ENCODE measurements at regions not wholly inside any gene's neighbourhood (a gene's known extent, or its start where the extent isn't known, plus 50 kb on each side); places are given as distances from the start of the nearest gene placed in this dataset.

GRCh38 chr2:164288235-164288634 is 333.0 kb downstream of the GRB14 start:
- DNase-seq: no peak

GRCh38 chr2:164287056-164287455 is 334.2 kb downstream of the GRB14 start:
- DNase-seq: no peak

GRCh38 chr2:164285576-164285975 is 335.7 kb downstream of the GRB14 start:
- DNase-seq: no peak

DNA sequence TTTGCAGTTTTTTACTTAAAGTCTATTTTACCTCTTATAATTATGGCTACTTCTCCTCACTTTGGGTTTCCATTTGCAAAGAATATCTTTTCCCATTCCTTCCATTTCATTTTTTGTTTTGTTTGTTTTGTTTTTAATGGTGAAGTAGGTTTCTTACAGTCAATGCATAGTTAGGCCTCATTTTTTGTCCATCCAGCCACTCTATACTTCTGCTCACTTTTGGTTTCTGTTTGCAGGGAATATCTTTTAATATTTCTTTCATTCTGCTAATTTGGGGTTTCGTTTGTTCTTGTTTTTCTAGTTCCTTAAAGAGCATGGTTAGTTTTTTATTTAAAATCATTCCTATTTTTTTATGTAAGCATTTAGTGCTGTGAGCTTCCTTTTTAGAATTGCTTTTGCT is 339.4 kb downstream of the GRB14 start:
- DNase-seq: no peak

GRCh38 chr2:164275659-164276058 is 345.6 kb downstream of the GRB14 start:
- DNase-seq: no peak

GRCh38 chr2:164260506-164260905 is 360.8 kb downstream of the GRB14 start:
- peak; percentile 9 for DNase-seq

- no peak for DNase-seq
Observed at GRCh38 chr2:164257742-164258141, 363.5 kb downstream of the GRB14 start.

DNA sequence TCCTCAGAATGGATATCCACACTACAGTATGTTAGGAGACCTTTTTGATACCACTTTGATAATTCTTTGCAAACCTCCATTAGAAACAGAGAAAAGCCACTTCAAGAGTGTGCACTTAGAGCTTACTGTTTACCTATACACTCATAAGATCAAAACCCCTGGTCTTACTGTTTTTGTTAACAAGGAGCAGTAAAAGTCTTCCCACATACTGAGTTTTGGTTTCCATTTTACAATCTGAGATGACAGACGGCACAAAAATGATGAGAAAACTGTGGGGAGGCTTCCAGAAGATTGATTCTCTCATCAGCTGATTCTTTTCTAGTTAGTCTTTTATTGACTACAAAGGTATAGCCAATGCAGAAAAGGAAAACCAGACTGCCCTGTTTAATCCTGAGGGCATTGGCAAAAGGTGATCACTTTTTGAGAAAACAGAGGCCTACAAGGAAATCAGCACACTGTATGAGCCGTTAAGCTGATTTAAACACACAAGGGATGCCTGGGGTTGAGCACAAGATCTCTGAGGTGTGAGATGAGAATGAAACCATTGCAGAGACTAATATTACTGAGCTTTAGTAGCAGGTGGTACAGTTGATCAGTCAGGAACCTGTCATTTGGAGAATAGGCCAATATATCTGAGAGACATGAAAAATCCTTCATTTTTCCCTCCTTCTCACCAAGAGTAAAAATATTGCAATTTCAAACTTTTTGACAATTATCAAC is 368.6 kb downstream of the GRB14 start:
- DNase-seq: no peak

- no peak for DNase-seq
Observed at GRCh38 chr2:164243315-164243714, 378.0 kb downstream of the GRB14 start.

GRCh38 chr2:164242409-164242808 is 378.9 kb downstream of the GRB14 start:
- no peak for DNase-seq

DNA sequence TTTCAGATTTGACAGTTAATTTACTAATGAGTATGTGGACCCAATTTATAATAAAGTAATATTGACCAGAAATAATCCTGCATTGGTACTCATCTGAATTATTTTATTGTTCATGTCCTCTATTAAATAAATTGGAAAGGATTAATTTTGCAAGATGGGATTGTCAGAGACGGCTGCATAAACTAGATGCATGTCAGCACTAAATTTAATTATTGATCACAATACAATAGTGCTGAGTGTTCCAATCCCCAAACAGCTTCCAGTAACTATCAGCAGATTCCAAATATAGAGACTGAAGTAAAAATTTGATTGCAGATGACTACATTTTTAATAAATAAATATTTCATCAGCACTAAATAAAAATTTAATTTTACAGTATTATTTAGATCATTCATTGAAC is 387.2 kb downstream of the GRB14 start:
- DNase-seq: no peak

- DNase-seq: no peak
Observed at GRCh38 chr2:164224007-164224406, 397.3 kb downstream of the GRB14 start.

GRCh38 chr2:164221473-164221872 is 399.8 kb downstream of the GRB14 start:
- DNase-seq: no peak

DNA sequence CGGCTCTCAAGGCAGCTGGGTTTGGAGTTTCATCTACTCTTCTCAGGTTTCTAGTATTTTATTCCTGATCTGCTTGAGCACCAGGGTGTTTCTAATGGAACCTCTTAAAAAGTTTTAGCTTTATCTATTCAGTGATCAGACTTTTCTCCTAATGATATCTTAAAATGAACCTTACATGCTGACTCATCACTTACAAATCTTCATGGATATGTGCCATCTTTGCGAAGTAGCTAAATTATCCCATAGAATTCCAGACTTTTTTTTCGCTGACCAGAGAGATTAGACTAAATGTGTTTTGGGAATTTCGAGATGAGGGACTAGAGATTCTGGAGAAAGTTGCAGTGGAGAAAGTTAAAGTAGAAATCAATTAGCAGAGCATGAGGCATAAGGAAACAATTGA is 401.0 kb downstream of the GRB14 start:
- DNase-seq: peak; percentile 54

DNA sequence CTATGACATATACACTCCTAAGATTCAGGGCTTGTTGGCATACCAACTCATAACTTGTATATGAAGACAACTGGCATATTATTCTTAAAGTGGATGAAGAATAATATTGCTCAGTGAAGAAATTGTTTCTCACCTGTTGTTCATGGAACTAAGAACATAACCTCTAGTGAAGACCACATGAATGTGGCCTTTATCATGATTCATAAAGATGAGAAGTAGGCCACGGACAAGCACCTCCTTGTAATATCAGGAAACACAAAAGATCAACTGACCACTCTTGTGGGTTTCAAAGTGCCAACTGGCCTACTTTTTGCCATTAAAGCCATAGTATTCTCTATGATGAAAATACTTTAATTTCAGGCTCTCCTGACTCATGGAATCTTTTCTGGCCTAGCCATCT is 407.4 kb downstream of the GRB14 start:
- no peak for DNase-seq

DNA sequence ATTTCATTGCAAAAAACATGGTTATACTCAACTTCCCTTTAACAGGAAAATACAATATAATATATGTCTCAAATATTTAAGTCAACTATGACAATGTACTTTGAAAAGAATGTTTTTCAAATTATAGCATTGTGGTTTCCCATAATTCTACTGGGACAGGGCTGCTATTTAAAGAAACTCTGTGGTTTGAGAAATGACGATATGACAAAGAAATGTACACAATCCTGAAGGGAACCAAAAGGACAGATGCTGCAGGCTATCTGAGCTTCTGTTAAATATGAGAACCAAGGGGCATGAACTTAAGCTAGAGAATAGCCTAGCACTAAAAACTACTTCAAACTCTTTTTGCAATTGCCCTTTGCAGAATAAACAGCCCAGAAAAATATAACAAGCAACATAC is 415.9 kb downstream of the GRB14 start:
- DNase-seq: peak; percentile 89

- peak; percentile 32 for DNase-seq
Observed at GRCh38 chr2:164203131-164203530, 418.2 kb downstream of the GRB14 start.

DNA sequence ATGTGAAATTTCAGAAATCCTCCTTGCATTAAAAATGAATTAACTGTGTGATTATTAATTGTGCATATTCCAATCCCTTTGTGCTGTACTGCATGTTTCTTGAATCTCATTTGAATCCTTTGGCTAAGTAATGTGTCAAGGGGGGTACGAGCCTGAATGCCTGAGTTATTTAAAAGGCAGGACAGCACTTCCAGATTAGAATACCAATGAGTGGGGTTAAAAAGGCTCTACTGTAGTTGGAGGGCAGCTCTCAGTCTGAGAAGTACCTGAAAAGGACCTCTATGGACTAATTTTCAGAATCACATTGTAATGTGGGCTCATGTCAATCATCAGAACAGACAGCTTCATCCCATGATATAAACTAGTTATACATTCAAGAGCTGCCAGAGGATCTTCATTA is 423.0 kb downstream of the GRB14 start:
- no peak for DNase-seq

DNA sequence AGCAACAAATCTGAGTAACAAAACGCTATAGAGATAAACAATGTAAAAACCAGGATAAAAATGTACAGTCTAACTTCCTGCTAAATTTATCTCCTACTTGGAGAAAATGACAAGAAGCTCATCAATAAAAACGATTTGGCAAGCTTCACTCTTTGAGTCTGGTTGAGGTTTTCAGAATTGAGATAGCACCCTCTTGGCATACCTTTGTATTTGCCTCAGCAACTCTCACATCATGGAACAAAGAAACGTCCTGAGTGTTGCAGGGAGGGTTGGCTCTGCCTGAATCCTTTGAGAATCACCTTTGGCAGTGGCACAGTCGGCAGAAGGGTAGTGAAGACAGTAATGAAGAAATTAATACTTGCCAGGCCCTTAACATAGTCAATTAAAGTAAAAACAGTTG is 430.6 kb downstream of the GRB14 start:
- no peak for DNase-seq

DNA sequence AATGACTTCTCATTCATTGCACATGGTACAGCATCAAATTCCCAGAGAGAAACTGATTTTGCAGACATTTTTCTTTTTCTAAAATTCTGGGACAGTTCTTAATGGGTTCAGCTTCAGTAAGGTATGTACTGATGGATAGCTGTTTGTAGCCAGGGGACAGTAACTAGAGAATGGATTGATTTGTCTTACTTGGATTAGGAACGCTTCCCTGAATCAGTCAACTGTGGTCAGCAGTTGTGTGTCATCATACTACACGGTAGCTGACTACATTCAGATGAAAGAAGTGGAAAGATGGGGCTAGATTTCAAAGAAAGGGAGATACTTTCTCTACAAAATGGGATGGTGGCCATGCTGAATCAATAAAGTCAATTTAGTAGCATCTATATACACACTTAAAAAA is 431.4 kb downstream of the GRB14 start:
- DNase-seq: no peak

DNA sequence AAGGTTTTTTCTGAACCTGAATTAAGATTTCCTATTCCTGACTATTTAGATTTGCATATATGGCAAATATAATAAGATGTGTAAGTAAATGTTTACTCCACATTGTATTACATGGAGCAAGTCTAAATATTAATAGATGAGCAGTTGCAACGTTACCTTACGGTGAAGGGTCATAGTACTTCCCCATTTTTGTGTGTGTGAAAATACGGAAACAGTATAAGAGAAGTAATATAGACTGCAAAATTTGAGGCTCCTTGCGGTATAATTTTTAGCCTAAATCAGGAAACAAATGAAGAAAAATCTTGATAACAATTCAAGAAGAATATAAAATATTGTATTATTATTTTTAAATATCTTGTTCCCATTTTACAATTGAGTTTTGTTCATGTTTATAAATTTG is 434.2 kb downstream of the GRB14 start:
- DNase-seq: no peak

GRCh38 chr2:164186591-164186990 is 434.7 kb downstream of the GRB14 start:
- no peak for DNase-seq

DNA sequence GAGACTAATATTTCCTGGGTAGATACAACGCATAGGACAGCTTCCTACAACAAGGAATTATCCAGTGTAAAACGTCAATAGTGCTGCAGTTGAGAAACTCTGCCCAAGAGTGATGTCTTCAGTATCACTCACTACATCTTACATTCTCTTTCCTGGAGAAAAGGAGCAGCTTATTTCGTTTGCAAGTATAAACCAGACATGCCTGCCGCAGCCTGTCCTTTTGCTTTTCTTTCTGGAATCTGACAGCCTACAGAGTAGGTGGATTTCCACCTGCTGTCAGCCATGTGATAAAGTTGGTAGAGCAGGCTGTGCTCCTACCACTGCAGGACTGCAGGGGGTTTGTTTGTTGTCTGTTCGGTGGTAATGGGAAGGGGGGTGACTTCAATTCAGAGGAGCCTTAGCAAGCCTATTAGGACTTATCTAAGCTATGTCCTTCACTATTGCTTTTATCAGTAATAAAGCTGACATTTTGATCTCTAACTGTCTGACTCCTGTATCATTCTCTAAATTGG is 439.1 kb downstream of the GRB14 start:
- DNase-seq: no peak

DNA sequence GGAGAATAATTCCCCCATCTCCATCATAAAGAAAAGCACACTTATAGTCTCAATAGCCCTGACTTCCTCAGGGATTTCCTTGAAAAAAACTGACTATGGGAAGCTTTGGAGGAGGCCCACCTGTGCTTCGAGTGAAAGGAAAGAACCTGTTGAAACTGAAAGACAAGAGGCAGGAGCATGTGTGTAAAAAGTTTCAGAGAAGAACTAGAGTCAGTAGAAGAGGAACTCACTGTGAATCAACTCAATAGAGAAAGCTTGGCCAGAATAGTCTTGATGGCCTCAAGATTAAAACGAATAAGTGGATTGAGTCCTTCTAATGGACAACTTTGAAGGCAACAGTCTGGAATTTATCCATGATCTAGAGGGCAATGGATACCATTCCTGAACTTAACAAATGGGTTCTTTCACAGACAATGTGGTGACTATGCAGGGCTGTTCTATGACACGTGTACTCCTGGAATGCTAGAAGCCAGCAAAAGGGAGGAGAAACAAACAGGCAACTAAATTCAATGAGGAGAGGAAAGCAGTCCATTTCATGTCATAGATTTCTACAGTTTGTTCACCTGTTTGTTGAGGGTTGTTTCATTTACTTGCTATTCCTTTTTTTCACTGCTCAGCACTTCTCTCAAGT is 442.3 kb downstream of the GRB14 start:
- peak; percentile 67 for DNase-seq

- no peak for DNase-seq
Observed at GRCh38 chr2:164164602-164165001, 428.8 kb upstream of the FIGN start.
